Right renal cortex interstitium (tissue), 3 donors: ENCODE measurements at regions not wholly inside any gene's neighbourhood (a gene's known extent, or its start where the extent isn't known, plus 50 kb on each side); places are given as distances from the start of the nearest gene placed in this dataset.
"Not testable (repeated sequence)": the region's sequence is repeated elsewhere in the genome, so short reads cannot be mapped to it uniquely, and the experiment has no call there.

Source experiments
- DNase-seq, 3 donors: peaks; one replicate each; pipeline ENCODE4 v3.0.0-alpha.2; 2013; ENCODE audit warnings: low read depth in 3 of 3, low spot score in 2 of 3

DNA sequence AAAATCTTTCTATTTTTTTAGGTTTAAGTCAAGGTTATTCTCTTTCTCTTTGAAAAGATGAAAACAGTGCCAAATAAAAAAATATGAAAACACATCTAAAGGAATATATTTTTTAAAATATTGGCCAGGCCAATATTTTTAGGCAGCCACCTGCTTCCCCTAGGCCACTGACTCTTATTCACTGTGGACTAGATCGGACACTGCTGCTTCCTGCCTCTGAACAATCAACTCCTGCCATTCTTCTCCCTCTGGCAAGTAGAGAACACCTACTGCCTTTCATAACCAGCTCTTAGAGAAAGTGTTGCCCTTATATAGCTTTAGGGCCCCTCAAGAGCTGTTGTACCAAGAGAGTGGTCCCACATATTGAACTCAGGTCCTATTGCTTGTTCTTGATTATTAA, 529.2 kb downstream of the RAPGEF2 start:
- DNase-seq = no peak

DNA sequence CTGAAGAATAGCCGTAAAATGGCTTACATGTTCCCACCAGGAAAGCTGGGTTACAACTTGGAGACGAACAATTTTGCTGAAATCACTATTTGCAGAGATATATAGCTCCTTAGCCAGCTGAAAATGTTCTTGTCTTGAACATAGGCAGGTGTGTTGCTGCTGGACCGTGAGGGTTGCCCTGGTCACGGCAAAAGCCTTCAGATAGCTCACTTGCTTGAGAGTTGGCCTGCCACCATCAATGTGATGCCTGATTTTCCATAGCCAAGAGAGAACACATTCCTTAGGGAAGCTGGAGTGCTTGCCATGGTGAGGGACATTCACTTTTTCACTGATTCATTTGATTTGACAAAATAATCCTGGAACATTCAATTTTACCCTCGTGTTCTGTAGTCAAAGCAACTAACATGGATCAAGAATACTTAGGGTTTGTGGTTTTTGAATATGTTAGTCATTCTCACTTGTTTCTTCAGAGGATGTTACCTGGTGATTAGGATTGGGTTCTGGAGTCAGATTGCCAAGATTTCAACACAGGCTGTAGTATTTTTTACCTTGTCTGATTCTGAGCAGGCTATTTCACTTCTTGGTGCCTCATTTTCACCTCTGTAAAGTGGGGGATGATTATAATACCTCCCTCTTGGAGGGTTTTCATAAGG, 536.9 kb downstream of the RAPGEF2 start:
- no peak for DNase-seq

DNA sequence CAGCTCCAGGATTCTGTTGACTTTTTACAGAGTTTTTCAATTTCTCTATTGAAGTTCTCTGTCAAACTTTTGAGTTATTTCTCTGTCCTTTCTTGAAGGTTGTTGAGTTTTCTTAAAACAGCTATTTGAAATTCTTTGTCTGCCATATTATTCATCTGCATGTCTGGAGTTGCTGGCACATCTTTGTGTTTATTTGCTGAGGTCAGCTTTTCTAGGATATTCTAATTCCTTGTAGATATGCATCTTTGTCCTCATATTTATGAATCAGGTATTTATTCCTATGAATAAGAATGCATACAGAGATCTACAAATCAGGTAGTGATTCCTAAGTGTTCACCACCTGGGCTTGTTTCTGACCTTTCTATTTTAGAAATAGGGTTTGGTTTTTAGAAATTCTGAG, 546.4 kb downstream of the RAPGEF2 start:
- DNase-seq = no peak

DNA sequence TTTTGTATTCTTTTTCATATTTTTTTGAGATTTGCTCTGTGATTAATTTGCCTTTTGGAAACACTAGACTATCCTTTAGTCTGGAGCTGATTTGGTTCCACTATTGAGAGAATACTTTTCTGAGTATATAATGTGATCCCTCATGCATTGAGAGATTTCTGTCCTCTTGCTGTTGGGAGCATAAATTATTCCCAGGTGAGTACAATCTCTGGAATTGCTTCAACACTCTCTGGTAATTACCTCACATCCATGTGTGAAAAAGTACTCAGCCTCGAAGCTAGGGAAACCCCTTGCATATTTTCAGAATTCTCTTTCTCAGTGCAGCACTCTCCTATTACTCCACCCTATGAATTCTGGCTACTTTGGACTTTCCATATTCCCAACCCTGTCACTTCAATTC, 550.0 kb downstream of the RAPGEF2 start:
- no peak for DNase-seq

- DNase-seq = no peak
Measured at GRCh38 chr4:159655547-159655946, 552.7 kb downstream of the RAPGEF2 start.

- no peak for DNase-seq
Measured at GRCh38 chr4:159669094-159669493, 566.2 kb downstream of the RAPGEF2 start.

DNA sequence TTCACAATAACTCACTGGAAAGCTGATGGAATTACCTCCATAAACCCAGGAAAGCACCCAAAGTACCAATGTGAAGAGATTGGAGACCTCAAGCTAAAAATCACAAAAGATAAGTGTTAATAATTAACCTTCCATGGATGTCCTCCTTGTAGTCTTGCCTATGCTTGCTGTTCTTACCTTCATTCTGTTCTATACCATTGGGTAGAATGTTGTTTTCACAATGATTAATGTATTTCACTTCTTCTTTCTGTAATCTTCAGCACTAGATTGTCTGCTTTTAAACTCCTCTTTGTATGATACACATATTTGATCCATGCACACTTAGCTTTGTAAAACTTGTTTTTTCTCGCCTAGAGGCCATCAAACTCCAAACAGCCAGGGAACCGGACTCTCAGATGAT, 570.3 kb downstream of the RAPGEF2 start:
- DNase-seq = no peak

- no peak for DNase-seq
Measured at GRCh38 chr4:159674241-159674640, 571.4 kb downstream of the RAPGEF2 start.

DNA sequence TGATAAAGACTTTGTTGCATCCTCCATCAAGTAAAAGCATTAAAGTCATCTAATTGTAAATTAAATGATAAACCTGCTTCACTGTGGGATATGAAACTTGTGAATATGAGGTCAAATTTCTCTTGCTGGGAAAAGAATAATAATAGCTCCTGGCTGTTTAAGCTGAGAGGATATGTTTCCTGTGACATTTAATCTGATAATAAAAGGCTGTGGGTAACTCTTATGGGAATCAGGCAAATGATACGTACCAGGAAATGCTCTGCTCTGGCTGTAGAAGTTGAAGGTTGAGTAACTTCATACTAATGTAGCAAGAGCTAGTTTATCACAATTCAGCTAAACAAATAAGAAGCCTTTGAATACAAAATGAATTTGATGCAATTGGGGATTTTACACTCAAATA, 574.6 kb downstream of the RAPGEF2 start:
- DNase-seq = no peak

GRCh38 chr4:159682996-159683395, 580.1 kb downstream of the RAPGEF2 start:
- DNase-seq = no peak

- no peak for DNase-seq
Measured at GRCh38 chr4:159684061-159684460, 581.2 kb downstream of the RAPGEF2 start.

DNA sequence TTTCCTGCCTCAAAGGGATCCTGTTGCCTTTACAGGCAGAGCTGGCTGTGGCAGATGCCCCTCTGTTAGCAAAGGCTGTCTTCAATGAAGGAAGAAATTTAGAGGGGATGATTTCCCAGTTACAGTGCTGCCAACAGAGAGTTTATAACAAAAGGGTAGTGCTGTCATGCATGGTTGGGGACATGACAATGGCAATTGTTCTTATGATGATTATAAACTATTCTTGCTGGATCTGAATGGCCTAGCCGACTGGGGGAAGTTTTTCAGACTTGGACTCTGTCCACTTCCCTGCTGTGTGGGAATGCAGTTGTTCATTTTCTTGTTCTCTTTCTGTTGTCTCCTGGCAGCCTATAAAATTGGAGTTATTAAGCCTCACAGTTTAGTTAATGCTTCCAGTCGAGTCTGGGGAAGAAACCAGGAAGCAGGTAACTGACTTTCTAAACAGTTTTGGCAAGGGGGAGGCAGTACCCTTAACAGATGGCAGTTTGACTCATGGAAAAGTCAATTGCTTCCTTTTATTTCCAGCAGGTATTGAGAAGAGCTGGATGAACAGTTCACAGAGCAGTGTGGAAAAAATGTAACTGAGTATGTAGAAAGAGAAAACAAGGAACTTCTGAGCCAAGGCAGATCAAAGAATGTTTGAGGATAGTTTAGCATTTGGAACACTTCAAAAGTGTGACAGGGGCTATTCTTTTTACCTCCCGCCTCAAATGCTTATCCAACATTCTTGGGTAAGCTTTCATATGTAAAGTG, 582.6 kb downstream of the RAPGEF2 start:
- no peak for DNase-seq

GRCh38 chr4:159689526-159689925, 586.6 kb downstream of the RAPGEF2 start:
- DNase-seq = no peak

DNA sequence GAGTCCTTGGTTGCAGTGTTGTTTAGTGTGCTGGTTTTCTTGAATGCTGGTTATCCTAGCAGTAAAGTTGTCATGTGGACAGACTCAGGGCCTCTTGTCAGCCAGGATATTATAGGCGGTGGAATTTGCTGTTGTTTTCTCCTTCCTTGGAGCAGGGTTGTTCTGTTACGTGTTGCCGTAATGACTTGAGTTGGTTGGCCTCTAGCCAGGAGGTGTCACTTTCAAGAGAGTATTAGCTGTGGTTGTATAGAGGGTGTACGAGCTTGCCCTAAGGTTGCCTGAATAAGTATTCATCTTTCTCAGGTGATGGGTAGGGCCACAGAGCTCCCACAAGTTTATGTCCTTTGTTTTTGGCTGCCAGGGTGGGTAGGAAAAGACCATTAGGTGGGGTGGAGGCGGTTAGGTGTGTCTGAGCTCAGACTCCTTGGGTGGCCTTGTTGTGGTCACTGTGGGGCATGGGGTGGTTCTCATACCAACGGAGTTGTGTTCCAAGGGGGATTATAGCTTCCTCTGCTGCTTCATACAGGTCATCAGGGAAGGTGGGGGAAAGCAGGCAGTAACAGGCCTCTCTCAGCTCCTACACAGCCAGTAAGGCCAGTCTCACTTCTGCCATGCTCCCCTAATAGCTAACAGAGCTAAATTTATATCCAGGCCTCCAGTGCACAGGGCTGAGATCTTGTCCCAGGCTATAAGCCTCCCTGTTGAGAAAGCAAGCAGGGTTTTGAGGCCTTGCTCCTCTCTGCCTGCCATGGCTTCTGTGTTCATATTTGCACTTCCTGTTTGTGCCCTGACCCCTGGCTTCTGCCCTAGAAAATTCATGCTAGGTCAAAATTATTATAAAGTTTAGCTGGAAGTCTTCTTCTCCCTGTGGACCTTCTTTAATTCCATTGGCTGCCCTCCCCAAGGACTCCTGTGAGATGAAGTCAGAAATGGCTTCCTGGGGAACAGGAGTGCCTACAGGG, 594.7 kb downstream of the RAPGEF2 start:
- no peak for DNase-seq

DNA sequence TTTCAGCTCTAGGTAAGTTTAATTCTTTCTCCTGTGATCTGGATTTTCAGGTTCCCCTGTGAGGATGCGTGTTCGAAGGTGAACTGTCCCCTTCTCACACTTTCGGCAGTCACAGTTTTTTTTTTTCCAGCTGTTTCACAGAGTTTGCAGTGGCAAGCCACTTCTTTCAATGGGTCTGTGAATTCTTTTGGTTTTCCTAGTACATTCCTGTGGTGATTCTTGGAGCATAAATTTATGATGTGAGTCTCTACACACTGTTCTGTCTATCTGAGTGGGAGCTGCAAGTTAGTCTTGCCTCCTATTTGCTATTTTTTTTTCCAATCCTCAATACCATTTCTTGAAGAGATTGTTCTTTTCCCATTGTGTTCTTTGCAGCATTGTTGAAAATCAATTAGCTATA, 595.5 kb downstream of the RAPGEF2 start:
- DNase-seq = no peak

GRCh38 chr4:159702200-159702599, 599.3 kb downstream of the RAPGEF2 start:
- DNase-seq = no peak

GRCh38 chr4:159705334-159705733, 602.5 kb downstream of the RAPGEF2 start:
- no peak for DNase-seq

- DNase-seq = no peak
Measured at GRCh38 chr4:159706704-159707103, 603.8 kb downstream of the RAPGEF2 start.

GRCh38 chr4:159715180-159715579, 612.3 kb downstream of the RAPGEF2 start:
- DNase-seq = not testable (repeated sequence)

- no peak for DNase-seq
Measured at GRCh38 chr4:159719531-159719930, 616.7 kb downstream of the RAPGEF2 start.

- no peak for DNase-seq
Measured at GRCh38 chr4:159722052-159722451, 619.2 kb downstream of the RAPGEF2 start.
